HEK293 (cell line): ENCODE measurements at regions not wholly inside any gene's neighbourhood (a gene's known extent, or its start where the extent isn't known, plus 50 kb on each side); places are given as distances from the start of the nearest gene placed in this dataset.
"Not testable (repeated sequence)": the region's sequence is repeated elsewhere in the genome, so short reads cannot be mapped to it uniquely, and the experiment has no call there.

ENCODE experiments used
- CTCF ChIA-PET: fragments of 350-600 bp; formaldehyde crosslinking; extraction: SDS; loops from one replicate; lab custom pipeline; 2021; ENCODE audit warnings: antibody characterized with exemption; lab: Yijun Ruan, JAX
- POLR2A ChIA-PET: fragments of 300-600 bp; formaldehyde crosslinking; extraction: SDS; loops from one replicate; lab custom pipeline; 2020; ENCODE audit warnings: antibody characterized with exemption, inconsistent platforms; lab: Yijun Ruan, JAX
- H3K27ac ChIP-seq: fragments of 200-500 bp; sonication (Bioruptor generic); 2 replicates; pipeline ENCODE4 v1.5.1; 2014; ENCODE audit warnings: low read depth, low read length, control low read depth, inconsistent platforms; ENCODE audit errors: extremely low read depth
- H3K36me3 ChIP-seq, 2 experiments: fragments of 200-500 bp in 1 of 2; sonication (Bioruptor generic) in 1 of 2; 1 replicate in 1 of 2; 2 replicates in 1 of 2; pipeline ENCODE4 v1.5.1; 2014 to 2017; ENCODE audit warnings: inconsistent platforms in 2 of 2, low read length in 2 of 2; ENCODE audit not compliant: control insufficient read depth in 2 of 2, insufficient read depth in 1 of 2
- H3K4me1 ChIP-seq: fragments of 200-500 bp; sonication (Bioruptor generic); 2 replicates; pipeline ENCODE4 v1.5.1; 2014; ENCODE audit warnings: mild to moderate bottlenecking, low read length, inconsistent platforms; ENCODE audit not compliant: control insufficient read depth, insufficient read depth
- H3K4me3 ChIP-seq: 2 replicates; pipeline ENCODE4 v1.5.1; 2011; ENCODE audit warnings: low read depth, mild to moderate bottlenecking, control low read depth, low read length, moderate library complexity
- H3K9me3 ChIP-seq: fragments of 200-500 bp; sonication (Bioruptor generic); 2 replicates; pipeline ENCODE4 v1.5.1; 2014; ENCODE audit warnings: low read depth, low read length, inconsistent platforms; ENCODE audit not compliant: control insufficient read depth, insufficient read depth
- KLF10 ChIP-seq: fragments of 450-650 bp; IDR thresholded peaks from 2 replicates; pipeline ENCODE4 v1.5.1; 2018; ENCODE audit warnings: missing biosample characterization, mild to moderate bottlenecking, missing genetic modification characterization
- MZF1 ChIP-seq: fragments of 450-650 bp; formaldehyde crosslinking; IDR thresholded peaks from 2 replicates; pipeline ENCODE4 v1.5.1; 2017; ENCODE audit warnings: missing biosample characterization, missing genetic modification characterization, borderline replicate concordance
- OVOL3 ChIP-seq: fragments of 450-650 bp; formaldehyde crosslinking; IDR thresholded peaks from 2 replicates; pipeline ENCODE4 v1.5.1; 2016; ENCODE audit warnings: missing biosample characterization, missing genetic modification characterization
- PRDM1 ChIP-seq: fragments of 450-650 bp; formaldehyde crosslinking; IDR thresholded peaks from 2 replicates; pipeline ENCODE4; 2016; ENCODE audit warnings: missing biosample characterization, missing genetic modification characterization
- PRDM4 ChIP-seq: fragments of 450-650 bp; formaldehyde crosslinking; IDR thresholded peaks from 2 replicates; pipeline ENCODE4 v1.5.1; 2017; ENCODE audit warnings: missing biosample characterization, missing genetic modification characterization
- WT1 ChIP-seq: fragments of 450-650 bp; formaldehyde crosslinking; IDR thresholded peaks from 2 replicates; pipeline ENCODE4 v1.5.1; 2016; ENCODE audit warnings: missing biosample characterization, missing genetic modification characterization
- ZBTB17 ChIP-seq: fragments of 450-650 bp; formaldehyde crosslinking; IDR thresholded peaks from 2 replicates; pipeline ENCODE4 v1.5.1; 2016; ENCODE audit warnings: missing biosample characterization, missing genetic modification characterization
- ZBTB44 ChIP-seq: fragments of 450-650 bp; IDR thresholded peaks from 2 replicates; pipeline ENCODE4 v1.5.1; 2018; ENCODE audit warnings: missing biosample characterization, mild to moderate bottlenecking, missing genetic modification characterization
- ZFP69B ChIP-seq: fragments of 450-650 bp; formaldehyde crosslinking; IDR thresholded peaks from 2 replicates; pipeline ENCODE4 v1.5.1; 2016; ENCODE audit warnings: missing biosample characterization, missing genetic modification characterization
- ZNF10 ChIP-seq: fragments of 450-650 bp; formaldehyde crosslinking; IDR thresholded peaks from 2 replicates; pipeline ENCODE4 v1.5.1; 2017; ENCODE audit warnings: missing biosample characterization, missing genetic modification characterization
- ZNF148 ChIP-seq: fragments of 450-650 bp; formaldehyde crosslinking; IDR thresholded peaks from 2 replicates; pipeline ENCODE4 v1.5.0; 2017; ENCODE audit warnings: missing biosample characterization, missing genetic modification characterization, borderline replicate concordance
- ZNF202 ChIP-seq: fragments of 450-650 bp; formaldehyde crosslinking; IDR thresholded peaks from 2 replicates; pipeline ENCODE4 v1.5.1; 2016; ENCODE audit warnings: missing biosample characterization, missing genetic modification characterization, borderline replicate concordance
- ZNF23 ChIP-seq: fragments of 450-650 bp; formaldehyde crosslinking; IDR thresholded peaks from 2 replicates; pipeline ENCODE4 v1.5.1; 2016; ENCODE audit warnings: missing biosample characterization, missing genetic modification characterization, borderline replicate concordance
- ZNF248 ChIP-seq: fragments of 450-650 bp; formaldehyde crosslinking; IDR thresholded peaks from 2 replicates; pipeline ENCODE4 v1.5.1; 2017; ENCODE audit warnings: missing biosample characterization, missing genetic modification characterization
- ZNF354C ChIP-seq: fragments of 450-650 bp; formaldehyde crosslinking; IDR thresholded peaks from 2 replicates; pipeline ENCODE4 v1.5.1; 2016; ENCODE audit warnings: missing biosample characterization, missing genetic modification characterization, low read depth, borderline replicate concordance
- ZNF747 ChIP-seq: fragments of 450-650 bp; formaldehyde crosslinking; IDR thresholded peaks from 2 replicates; pipeline ENCODE4 v1.5.1; 2016; ENCODE audit warnings: missing biosample characterization, missing genetic modification characterization

GRCh38 chr4:160450876-160451275 is 1348.0 kb downstream of the RAPGEF2 start:
- no peaks in the 10 kb centered on the region for H3K4me1 ChIP-seq
- TF ChIP-seq OVOL3 (tag by site-specific recombination): no peak
- no peak for TF ChIP-seq ZNF354C (tag by site-specific recombination)
- TF ChIP-seq PRDM4: no peak
- TF ChIP-seq ZBTB44 (tag by site-specific recombination): no peak
- TF ChIP-seq MZF1 (tag by site-specific recombination): no peak
- no peak for TF ChIP-seq ZNF148 (tag by site-specific recombination)
- no peak for TF ChIP-seq ZNF248 (tag by site-specific recombination)
- TF ChIP-seq WT1 (tag by site-specific recombination): no peak
- no peak for TF ChIP-seq KLF10
- no peak for TF ChIP-seq PRDM1
- TF ChIP-seq ZNF202 (tag by site-specific recombination): no peak
- TF ChIP-seq ZFP69B (tag by site-specific recombination): no peak
- no peak for TF ChIP-seq ZNF10
- TF ChIP-seq ZNF23 (tag by site-specific recombination): no peak
- no peak for TF ChIP-seq ZBTB17
- TF ChIP-seq ZNF747 (tag by site-specific recombination): no peak

GRCh38 chr4:160481696-160482690 is 1379.1 kb downstream of the RAPGEF2 start:
- POLR2A ChIA-PET, H3K4me3 ChIP-seq, H3K4me1 ChIP-seq, H3K27ac ChIP-seq, H3K36me3 ChIP-seq, H3K9me3 ChIP-seq, CTCF ChIA-PET: not testable (repeated sequence)

More at GRCh38 chr4:160450876-160451275, 1348.0 kb downstream of the RAPGEF2 start:
- POLR2A ChIA-PET: no interaction called here
- Histone ChIP-seq H3K36me3 (no peaks in the 10 kb centered on the region), H3K9me3 (no peaks in the 10 kb centered on the region), H3K4me3 (no peak overlapping the region), H3K27ac (no peak overlapping the region)
- CTCF ChIA-PET: no interaction called here
